ENCODE measurements at regions not wholly inside any gene's neighbourhood (a gene's known extent, or its start where the extent isn't known, plus 50 kb on each side); places are given as distances from the start of the nearest gene placed in this dataset.
"Not testable (repeated sequence)": the region's sequence is repeated elsewhere in the genome, so short reads cannot be mapped to it uniquely, and the experiment has no call there.

- POLR2A ChIA-PET = interaction anchor here (0.5 kb wide), 1 partner anchor 394 kb away, joined by 4 read pairs; no protein-coding TSS in a partner anchor
- no peaks in the 10 kb centered on the region for H3K4me1 Mint-ChIP-seq (ENCODE audit: insufficient read depth, unreplicated experiment)
Measured at GRCh38 chr2:210730672-210731071, 174.3 kb downstream of the CPS1 start.

GRCh38 chr2:210746826-210747225 is 190.4 kb downstream of the CPS1 start:
- intact Hi-C loops (cut with micrococcal nuclease); H3K36me3 Mint-ChIP-seq (ENCODE audit: insufficient read depth, unreplicated experiment); H3K4me3 Mint-ChIP-seq (ENCODE audit: unreplicated experiment); BruUV-seq (replicated peaks); H3K4me1 Mint-ChIP-seq (ENCODE audit: insufficient read depth, unreplicated experiment); POLR2A ChIA-PET; H3K27ac Mint-ChIP-seq (ENCODE audit: low read depth, unreplicated experiment); DNase-seq (ENCODE audit: unreplicated experiment); H3K9me3 Mint-ChIP-seq (ENCODE audit: unreplicated experiment): not testable (repeated sequence)
- CTCF ChIA-PET = interaction anchor here (0.6 kb wide), 1 partner anchor 117 kb away, joined by 3 read pairs; no protein-coding TSS in a partner anchor
- peaks cover 23% of the 10 kb centered on the region for H3K27me3 Mint-ChIP-seq (ENCODE audit: insufficient read depth, unreplicated experiment)

More at GRCh38 chr2:210730672-210731071, 174.3 kb downstream of the CPS1 start:
- Mint-ChIP-seq H3K36me3 (ENCODE audit: insufficient read depth, unreplicated experiment) (no peaks in the 10 kb centered on the region), H3K9me3 (ENCODE audit: unreplicated experiment) (no peaks in the 10 kb centered on the region), H3K27me3 (ENCODE audit: insufficient read depth, unreplicated experiment) (peaks cover 44% of the 10 kb centered on the region), H3K4me3 (ENCODE audit: unreplicated experiment) (no peak overlapping the region), H3K27ac (ENCODE audit: low read depth, unreplicated experiment) (no peak overlapping the region)
- no TSS peak for BruUV-seq (replicated peaks)
- intact Hi-C loops (cut with micrococcal nuclease) = no loop called here
- CTCF ChIA-PET = no interaction called here
- TF ChIP-seq CTCF (IDR thresholded peaks at IDR 0.05; ENCODE audit: unreplicated experiment) = no peak
- DNase-seq (ENCODE audit: unreplicated experiment) = no peak

- intact Hi-C loops (cut with micrococcal nuclease) = no loop called here
- no peak for DNase-seq (ENCODE audit: unreplicated experiment)
- BruUV-seq (replicated peaks) = no TSS peak
- ChIA-PET CTCF (no interaction called here), POLR2A (no interaction called here)
- no peaks in the 10 kb centered on the region for H3K36me3 Mint-ChIP-seq (ENCODE audit: insufficient read depth, unreplicated experiment)
- H3K27me3 Mint-ChIP-seq (ENCODE audit: insufficient read depth, unreplicated experiment) = peaks cover 44% of the 10 kb centered on the region
- H3K9me3 Mint-ChIP-seq (ENCODE audit: unreplicated experiment) = no peaks in the 10 kb centered on the region
- H3K4me1 Mint-ChIP-seq (ENCODE audit: insufficient read depth, unreplicated experiment) = no peaks in the 10 kb centered on the region
- TF ChIP-seq CTCF (IDR thresholded peaks at IDR 0.05; ENCODE audit: unreplicated experiment) = no peak
- no peak overlapping the region for H3K27ac Mint-ChIP-seq (ENCODE audit: low read depth, unreplicated experiment)
- H3K4me3 Mint-ChIP-seq (ENCODE audit: unreplicated experiment) = no peak overlapping the region
Measured at GRCh38 chr2:210752532-210752931, 196.1 kb downstream of the CPS1 start.

GRCh38 chr2:210753386-210753785 is 197.0 kb downstream of the CPS1 start:
- Mint-ChIP-seq H3K4me1 (ENCODE audit: insufficient read depth, unreplicated experiment) (no peaks in the 10 kb centered on the region), H3K36me3 (ENCODE audit: insufficient read depth, unreplicated experiment) (no peaks in the 10 kb centered on the region), H3K4me3 (ENCODE audit: unreplicated experiment) (no peak overlapping the region), H3K9me3 (ENCODE audit: unreplicated experiment) (no peaks in the 10 kb centered on the region), H3K27me3 (ENCODE audit: insufficient read depth, unreplicated experiment) (peaks cover 44% of the 10 kb centered on the region), H3K27ac (ENCODE audit: low read depth, unreplicated experiment) (no peak overlapping the region)
- ChIA-PET POLR2A (no interaction called here), CTCF (interaction anchor here (0.7 kb wide), 1 partner anchor 90 kb away, joined by 3 read pairs; no protein-coding TSS in a partner anchor)
- TF ChIP-seq CTCF (IDR thresholded peaks at IDR 0.05; ENCODE audit: unreplicated experiment) = no peak
- no peak for DNase-seq (ENCODE audit: unreplicated experiment)
- intact Hi-C loops (cut with micrococcal nuclease) = no loop called here
- no TSS peak for BruUV-seq (replicated peaks)

GRCh38 chr2:210756855-210757254 is 200.5 kb downstream of the CPS1 start:
- Mint-ChIP-seq H3K4me3 (ENCODE audit: unreplicated experiment) (no peak overlapping the region), H3K36me3 (ENCODE audit: insufficient read depth, unreplicated experiment) (no peaks in the 10 kb centered on the region), H3K27me3 (ENCODE audit: insufficient read depth, unreplicated experiment) (peaks cover 44% of the 10 kb centered on the region), H3K4me1 (ENCODE audit: insufficient read depth, unreplicated experiment) (no peaks in the 10 kb centered on the region), H3K9me3 (ENCODE audit: unreplicated experiment) (no peaks in the 10 kb centered on the region), H3K27ac (ENCODE audit: low read depth, unreplicated experiment) (no peak overlapping the region)
- no peak for TF ChIP-seq CTCF (IDR thresholded peaks at IDR 0.05; ENCODE audit: unreplicated experiment)
- CTCF ChIA-PET = no interaction called here
- no peak for DNase-seq (ENCODE audit: unreplicated experiment)
- POLR2A ChIA-PET = no interaction called here
- intact Hi-C loops (cut with micrococcal nuclease) = no loop called here
- no TSS peak for BruUV-seq (replicated peaks)

Measured in MCF 10A (cell line).